Suprapubic skin (tissue), 4 donors: ENCODE measurements at regions not wholly inside any gene's neighbourhood (a gene's known extent, or its start where the extent isn't known, plus 50 kb on each side); places are given as distances from the start of the nearest gene placed in this dataset.

Experiments used
- DNase-seq, 2 donors: peaks; one replicate each; pipeline ENCODE4 v3.0.0-alpha.2; 2019; ENCODE audit warnings: low spot score in 2 of 2
- H3K27ac ChIP-seq: fragments of 200-600 bp; sonication (generic); one replicate; pipeline ENCODE4 v1.5.1; 2019
- H3K27me3 ChIP-seq: fragments of 200-600 bp; sonication (generic); one replicate; pipeline ENCODE4 v1.5.1; 2019
- H3K36me3 ChIP-seq: fragments of 200-600 bp; sonication (generic); one replicate; pipeline ENCODE4 v1.5.1; 2019
- H3K4me1 ChIP-seq: fragments of 200-600 bp; sonication (generic); one replicate; pipeline ENCODE4 v1.5.1; 2019
- H3K4me3 ChIP-seq: fragments of 200-600 bp; sonication (generic); one replicate; pipeline ENCODE4 v1.5.1; 2019; ENCODE audit warnings: mild to moderate bottlenecking
- H3K9me3 ChIP-seq: fragments of 200-600 bp; sonication (generic); one replicate; pipeline ENCODE4 v1.5.1; 2019
- CTCF ChIP-seq, 2 donors: fragments of 200-600 bp in 1 of 2; fragments of 450-650 bp in 1 of 2; sonication (generic) in 1 of 2; IDR thresholded peaks; one replicate each; pipeline ENCODE4 v1.5.1; 2016 to 2019; ENCODE audit warnings: antibody characterized with exemption in 2 of 2, mild to moderate bottlenecking in 1 of 2, moderate library complexity in 1 of 2
- EP300 ChIP-seq: sonication (generic); formaldehyde crosslinking; IDR thresholded peaks from one replicate; pipeline ENCODE4 v1.6.1; 2017; ENCODE audit warnings: antibody characterized with exemption
- POLR2A ChIP-seq, 2 donors: fragments of 450-650 bp; IDR thresholded peaks; one replicate each; pipeline ENCODE4 v1.6.1; 2017; ENCODE audit warnings: antibody characterized with exemption in 2 of 2, mild to moderate bottlenecking in 2 of 2, moderate library complexity in 2 of 2
- POLR2AphosphoS5 ChIP-seq, 3 donors: sonication (generic); formaldehyde crosslinking; IDR thresholded peaks; one replicate each; pipeline ENCODE4 v1.6.1; 2017; ENCODE audit warnings: antibody characterized with exemption in 3 of 3
- WGBS: methylation state at CpG from one replicate; pipeline ENCODE4 v1.1.5; 2018; 5-methylcytosine and 5-hydroxymethylcytosine counted together

- no peak overlapping the region for H3K4me3 ChIP-seq
- H3K4me1 ChIP-seq, result no peaks in the 10 kb centered on the region
- DNase-seq, result no peak
- H3K27ac ChIP-seq, result no peak overlapping the region
- no CpG with 5 or more reads among the region's 1 CpG for WGBS
- TF ChIP-seq POLR2AphosphoS5 (IDR thresholded peaks at IDR 0.05) (no peak), CTCF (IDR thresholded peaks at IDR 0.05) (no peak)
- H3K36me3 ChIP-seq, result no peaks in the 10 kb centered on the region
- no peaks in the 10 kb centered on the region for H3K9me3 ChIP-seq
- no peaks in the 10 kb centered on the region for H3K27me3 ChIP-seq
Observed at GRCh38 chr3:162879021-162879562, 1382.5 kb downstream of the OTOL1 start.

GRCh38 chr3:162884373-162884772, 1387.8 kb downstream of the OTOL1 start:
- Histone ChIP-seq H3K4me3 (no peak overlapping the region), H3K36me3 (no peaks in the 10 kb centered on the region), H3K27me3 (no peaks in the 10 kb centered on the region), H3K27ac (no peak overlapping the region), H3K4me1 (no peaks in the 10 kb centered on the region), H3K9me3 (no peaks in the 10 kb centered on the region)
- TF ChIP-seq POLR2A (IDR thresholded peaks at IDR 0.05) (no peak), CTCF (IDR thresholded peaks at IDR 0.05) (no peak), POLR2AphosphoS5 (IDR thresholded peaks at IDR 0.05) (no peak), EP300 (no peak)
- DNase-seq, result no peak
- no CpG with 5 or more reads among the region's 2 CpGs for WGBS

GRCh38 chr3:162892921-162893793, 1396.5 kb downstream of the OTOL1 start:
- H3K4me1 ChIP-seq, result no peaks in the 10 kb centered on the region
- no peak overlapping the region for H3K27ac ChIP-seq
- H3K9me3 ChIP-seq, result peaks cover 6% of the 10 kb centered on the region
- H3K4me3 ChIP-seq, result no peak overlapping the region
- TF ChIP-seq EP300 (no peak), POLR2A (IDR thresholded peaks at IDR 0.05) (no peak), POLR2AphosphoS5 (IDR thresholded peaks at IDR 0.05) (no peak), CTCF (IDR thresholded peaks at IDR 0.05) (no peak)
- DNase-seq, result no peak
- H3K27me3 ChIP-seq, result no peaks in the 10 kb centered on the region
- H3K36me3 ChIP-seq, result no peaks in the 10 kb centered on the region
- no CpG with 5 or more reads among the region's 6 CpGs for WGBS

GRCh38 chr3:162897291-162897690, 1400.7 kb downstream of the OTOL1 start:
- no peak for TF ChIP-seq CTCF (IDR thresholded peaks at IDR 0.05)
- no peak for TF ChIP-seq EP300
- no peak for TF ChIP-seq POLR2A (IDR thresholded peaks at IDR 0.05)
- TF ChIP-seq POLR2AphosphoS5 (IDR thresholded peaks at IDR 0.05), result no peak
- no peak overlapping the region for H3K27ac ChIP-seq

GRCh38 chr3:162932503-162932902, 1435.9 kb downstream of the OTOL1 start:
- H3K27ac ChIP-seq, result no peak overlapping the region
- H3K4me3 ChIP-seq, result no peak overlapping the region
- 55% methylated on average over 2 of the region's 2 CpGs for WGBS
- H3K27me3 ChIP-seq, result no peaks in the 10 kb centered on the region
- H3K36me3 ChIP-seq, result no peaks in the 10 kb centered on the region
- TF ChIP-seq EP300, result no peak
- no peak for TF ChIP-seq POLR2AphosphoS5 (IDR thresholded peaks at IDR 0.05)
- no peak for TF ChIP-seq POLR2A (IDR thresholded peaks at IDR 0.05)
- no peak for TF ChIP-seq CTCF (IDR thresholded peaks at IDR 0.05)
- DNase-seq, result no peak
- no peaks in the 10 kb centered on the region for H3K4me1 ChIP-seq
- no peaks in the 10 kb centered on the region for H3K9me3 ChIP-seq

More at GRCh38 chr3:162897291-162897690, 1400.7 kb downstream of the OTOL1 start:
- no peak for DNase-seq
- no peaks in the 10 kb centered on the region for H3K9me3 ChIP-seq
- no peaks in the 10 kb centered on the region for H3K27me3 ChIP-seq
- no peaks in the 10 kb centered on the region for H3K36me3 ChIP-seq
- H3K4me3 ChIP-seq, result no peak overlapping the region
- no peaks in the 10 kb centered on the region for H3K4me1 ChIP-seq
